Lung (tissue), 11 donors: ENCODE measurements at regions not wholly inside any gene's neighbourhood (a gene's known extent, or its start where the extent isn't known, plus 50 kb on each side); places are given as distances from the start of the nearest gene placed in this dataset.

Experiments
- ATAC-seq: fragments of 200-7000 bp; cut with Tn5 transposase; one replicate; pipeline ENCODE4 v1.9.1; 2020; ENCODE audit warnings: moderate number of reproducible peaks; ENCODE audit not compliant: insufficient read depth, low FRiP score
- DNase-seq, 3 donors: peaks; one replicate each; pipeline ENCODE4 v3.0.0-alpha.2; 2013 to 2017
- H3K27ac ChIP-seq, 2 donors: one replicate each; pipeline ENCODE4 v1.5.1; 2013; ENCODE audit warnings: mild to moderate bottlenecking in 2 of 2, moderate library complexity in 2 of 2, control low read depth in 1 of 2, inconsistent platforms in 1 of 2, low read depth in 1 of 2, low read length in 1 of 2
- H3K27me3 ChIP-seq, 3 donors: one replicate each; pipeline ENCODE4 v1.5.1; 2013; ENCODE audit warnings: low read length in 2 of 3; ENCODE audit not compliant: control insufficient read depth in 3 of 3, insufficient read depth in 3 of 3
- H3K36me3 ChIP-seq, 4 donors: one replicate each; pipeline ENCODE4 v1.5.1; 2013; ENCODE audit warnings: low read length in 4 of 4, mild to moderate bottlenecking in 1 of 4, moderate library complexity in 1 of 4; ENCODE audit not compliant: control insufficient read depth in 4 of 4, insufficient read depth in 4 of 4
- H3K4me1 ChIP-seq, 5 donors: one replicate each; pipeline ENCODE4 v1.5.1; 2013; ENCODE audit warnings: low read length in 5 of 5, mild to moderate bottlenecking in 2 of 5, moderate library complexity in 1 of 5; ENCODE audit not compliant: control insufficient read depth in 5 of 5, insufficient read depth in 5 of 5
- H3K4me3 ChIP-seq: one replicate; pipeline ENCODE4 v1.5.1; 2013; ENCODE audit warnings: mild to moderate bottlenecking, control low read depth, moderate library complexity
- H3K9ac ChIP-seq, 2 donors: one replicate each; pipeline ENCODE4 v1.5.1; 2013; ENCODE audit warnings: low read length in 2 of 2, control low read depth in 1 of 2; ENCODE audit not compliant: insufficient read depth in 1 of 2
- H3K9me3 ChIP-seq, 4 donors: one replicate each; pipeline ENCODE4 v1.5.1; 2013; ENCODE audit warnings: low read length in 3 of 4, mild to moderate bottlenecking in 1 of 4, moderate library complexity in 1 of 4; ENCODE audit not compliant: control insufficient read depth in 4 of 4, insufficient read depth in 3 of 4
- WGBS, 2 donors: extraction: QIAGEN DNeasy Blood & Tissue Kit; methylation state at CpG; one replicate each; pipeline ENCODE4 v1.1.7; 2013; 5-methylcytosine and 5-hydroxymethylcytosine counted together
- TF ChIP-seq, protein P1 (sequence below): IDR thresholded peaks from 2 replicates; pipeline ENCODE4 v1.5.1; 2012; ENCODE audit warnings: mild to moderate bottlenecking; ENCODE audit errors: control extremely low read depth, extremely low read depth
- donor health status: control.
- donor health status: control.
- donor health status: Bipolar disorder and iron deficiency.
- donor health status: healthy.
- donor health status: DM: yes; HTN: yes; CAD: no.

DNA sequence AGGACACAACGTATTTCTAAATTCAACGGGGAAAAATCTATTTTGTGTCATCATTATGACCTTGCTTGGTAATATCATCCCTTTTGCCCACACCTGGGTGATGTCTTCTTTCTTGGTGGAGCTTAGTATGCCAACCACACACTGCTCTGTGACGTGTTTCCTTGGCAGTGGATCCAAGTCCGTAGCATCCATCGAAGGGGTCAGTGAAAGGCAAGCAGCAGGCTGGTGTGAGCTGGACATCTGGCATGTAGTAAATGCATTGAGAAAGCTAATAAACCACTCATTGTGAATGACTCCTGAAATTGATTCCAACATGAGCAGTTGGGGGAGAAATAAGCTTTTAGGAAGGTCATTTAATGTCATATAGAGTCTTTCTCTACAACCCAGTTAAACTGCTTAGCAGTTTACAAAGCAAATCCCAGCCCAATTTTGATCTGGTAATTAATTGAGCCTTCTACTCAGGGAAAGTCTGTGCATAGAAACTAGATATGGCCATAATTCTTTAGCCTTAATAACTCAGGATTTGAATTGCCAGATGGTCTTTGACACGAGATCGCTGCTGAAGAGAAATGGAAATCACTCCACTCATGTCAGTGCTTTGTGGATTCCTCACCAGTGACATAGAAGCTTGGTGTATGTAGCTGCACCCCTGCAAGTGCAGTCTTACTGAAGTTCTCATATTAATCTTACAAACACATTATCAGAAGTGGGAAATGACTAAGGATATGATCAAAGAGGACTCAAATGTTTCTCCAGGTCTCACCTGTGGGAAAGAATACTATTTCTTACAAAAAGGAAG lies 494.8 kb downstream of the CMPK2 start:
- H3K4me3 ChIP-seq = no peak overlapping the region
- ATAC-seq (no peak), DNase-seq (no peak)
- H3K4me1 ChIP-seq = no peaks in the 10 kb centered on the region
- no peaks in the 10 kb centered on the region for H3K36me3 ChIP-seq
- peaks cover 0 to 2% (median 0%) of the 10 kb centered on the region in 4 donors for H3K9me3 ChIP-seq
- 89 to 95% methylated on average over 7 of the region's 7 CpGs for WGBS, 2 donors
- no peak overlapping the region for H3K27ac ChIP-seq
- peaks cover 0 to 2% (median 0%) of the 10 kb centered on the region in 3 donors for H3K27me3 ChIP-seq
- TF ChIP-seq, protein P1, sequence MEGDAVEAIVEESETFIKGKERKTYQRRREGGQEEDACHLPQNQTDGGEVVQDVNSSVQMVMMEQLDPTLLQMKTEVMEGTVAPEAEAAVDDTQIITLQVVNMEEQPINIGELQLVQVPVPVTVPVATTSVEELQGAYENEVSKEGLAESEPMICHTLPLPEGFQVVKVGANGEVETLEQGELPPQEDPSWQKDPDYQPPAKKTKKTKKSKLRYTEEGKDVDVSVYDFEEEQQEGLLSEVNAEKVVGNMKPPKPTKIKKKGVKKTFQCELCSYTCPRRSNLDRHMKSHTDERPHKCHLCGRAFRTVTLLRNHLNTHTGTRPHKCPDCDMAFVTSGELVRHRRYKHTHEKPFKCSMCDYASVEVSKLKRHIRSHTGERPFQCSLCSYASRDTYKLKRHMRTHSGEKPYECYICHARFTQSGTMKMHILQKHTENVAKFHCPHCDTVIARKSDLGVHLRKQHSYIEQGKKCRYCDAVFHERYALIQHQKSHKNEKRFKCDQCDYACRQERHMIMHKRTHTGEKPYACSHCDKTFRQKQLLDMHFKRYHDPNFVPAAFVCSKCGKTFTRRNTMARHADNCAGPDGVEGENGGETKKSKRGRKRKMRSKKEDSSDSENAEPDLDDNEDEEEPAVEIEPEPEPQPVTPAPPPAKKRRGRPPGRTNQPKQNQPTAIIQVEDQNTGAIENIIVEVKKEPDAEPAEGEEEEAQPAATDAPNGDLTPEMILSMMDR = no peak
- H3K9ac ChIP-seq = no peak overlapping the region

DNA sequence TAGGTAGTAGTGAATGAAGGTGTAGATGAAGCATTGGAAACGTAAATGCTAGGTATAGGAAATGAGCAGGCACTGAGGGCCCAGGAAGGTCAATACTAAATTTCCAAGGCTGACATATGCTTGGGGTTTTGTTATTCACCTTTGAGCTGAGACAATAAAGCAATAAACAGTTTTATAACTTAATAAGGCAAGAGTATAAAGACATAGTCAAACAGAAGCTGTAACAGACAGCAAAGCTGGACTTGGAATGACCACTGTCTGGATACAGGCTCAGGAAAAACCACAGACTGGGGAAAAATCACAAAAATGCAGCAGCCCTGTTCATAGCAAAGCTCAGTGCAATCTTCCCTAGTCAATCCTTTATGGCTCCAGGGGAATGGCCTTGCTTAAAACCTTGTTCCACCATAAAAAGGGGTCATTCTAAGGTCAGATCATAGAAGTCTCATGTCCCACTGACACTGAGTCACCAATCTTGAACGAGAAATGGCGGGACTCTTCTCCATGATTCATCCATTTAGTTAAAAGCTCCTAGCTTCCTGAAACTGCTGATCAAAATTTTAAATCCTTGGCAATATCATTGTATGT lies 493.3 kb downstream of the CMPK2 start:
- Histone ChIP-seq H3K4me3 (no peak overlapping the region), H3K9me3 (peaks cover 0 to 2% (median 0%) of the 10 kb centered on the region in 4 donors), H3K27ac (no peak overlapping the region), H3K9ac (no peak overlapping the region), H3K27me3 (no peaks in the 10 kb centered on the region), H3K4me1 (no peaks in the 10 kb centered on the region), H3K36me3 (no peaks in the 10 kb centered on the region)
- TF ChIP-seq, protein P1 = no peak
- no peak for ATAC-seq
- 83 to 86% methylated on average over 3 of the region's 3 CpGs for WGBS, 2 donors
- no peak for DNase-seq

DNA sequence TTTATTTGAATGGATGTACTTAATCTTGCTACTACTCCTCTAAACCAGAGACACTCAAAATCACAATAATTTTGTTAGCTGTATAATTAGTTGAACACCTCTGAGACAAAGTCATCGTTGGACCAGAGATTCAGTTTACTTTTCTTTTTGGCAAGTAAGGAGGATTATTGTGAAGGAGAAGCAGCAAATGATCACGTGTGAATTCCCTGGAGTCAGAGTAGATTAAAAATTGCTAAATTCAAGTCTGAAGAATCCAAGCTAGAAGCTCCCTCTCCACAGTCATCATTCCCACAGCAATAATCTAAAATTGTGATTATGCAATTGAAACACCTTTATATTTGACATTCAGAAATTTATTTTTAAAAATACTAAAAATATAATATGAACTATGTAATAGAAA lies 484.4 kb downstream of the CMPK2 start:
- Histone ChIP-seq H3K4me1 (no peaks in the 10 kb centered on the region), H3K4me3 (no peak overlapping the region), H3K9ac (no peak overlapping the region), H3K27me3 (no peaks in the 10 kb centered on the region), H3K27ac (no peak overlapping the region), H3K36me3 (no peaks in the 10 kb centered on the region), H3K9me3 (peaks cover 0 to 4% (median 0%) of the 10 kb centered on the region in 4 donors)
- ATAC-seq (no peak), DNase-seq (no peak)
- 46 to 70% methylated on average over 2 of the region's 2 CpGs for WGBS, 2 donors
- TF ChIP-seq, protein P1 = no peak
